ENCODE measurements at regions not wholly inside any gene's neighbourhood (a gene's known extent, or its start where the extent isn't known, plus 50 kb on each side); places are given as distances from the start of the nearest gene placed in this dataset.

DNA sequence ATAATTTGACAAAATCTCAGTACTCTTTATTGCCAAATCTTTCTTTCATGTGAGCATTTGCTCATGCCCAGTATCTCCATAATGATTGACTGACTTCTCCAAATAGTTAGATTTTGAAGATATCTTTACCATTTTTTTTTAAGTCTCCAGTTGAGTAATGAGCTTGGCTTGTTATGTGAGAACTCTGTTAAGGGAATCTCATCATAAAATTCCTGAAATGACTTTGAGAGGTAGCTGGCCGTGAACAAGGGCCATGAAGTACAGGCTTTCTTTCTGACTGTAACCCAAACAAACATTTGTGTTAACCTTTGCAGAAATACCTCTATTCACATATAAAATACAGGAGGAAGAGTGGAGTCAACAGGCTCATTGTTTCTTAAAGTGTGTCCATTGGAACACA, 449.7 kb downstream of the IRS2 start:
- no peak overlapping the region for H3K4me3 ChIP-seq (ENCODE audit: low read length)
- no peaks in the 10 kb centered on the region for H3K27me3 ChIP-seq (ENCODE audit: control insufficient read depth, insufficient read depth, low read length)
- no peaks in the 10 kb centered on the region for H3K36me3 ChIP-seq (ENCODE audit: control insufficient read depth, insufficient read depth, low read length)
- DNase-seq = no peak
- H3K9me3 ChIP-seq (ENCODE audit: control insufficient read depth, low read depth, low read length) = no peaks in the 10 kb centered on the region
- H3K27ac ChIP-seq (ENCODE audit: low read length) = no peak overlapping the region
- WGBS (ENCODE audit: insufficient coverage, low lambda C conversion rate) = no CpG with 5 or more reads among the region's 1 CpG
- no peaks in the 10 kb centered on the region for H3K4me1 ChIP-seq (ENCODE audit: control insufficient read depth, insufficient read depth, low read length)

DNA sequence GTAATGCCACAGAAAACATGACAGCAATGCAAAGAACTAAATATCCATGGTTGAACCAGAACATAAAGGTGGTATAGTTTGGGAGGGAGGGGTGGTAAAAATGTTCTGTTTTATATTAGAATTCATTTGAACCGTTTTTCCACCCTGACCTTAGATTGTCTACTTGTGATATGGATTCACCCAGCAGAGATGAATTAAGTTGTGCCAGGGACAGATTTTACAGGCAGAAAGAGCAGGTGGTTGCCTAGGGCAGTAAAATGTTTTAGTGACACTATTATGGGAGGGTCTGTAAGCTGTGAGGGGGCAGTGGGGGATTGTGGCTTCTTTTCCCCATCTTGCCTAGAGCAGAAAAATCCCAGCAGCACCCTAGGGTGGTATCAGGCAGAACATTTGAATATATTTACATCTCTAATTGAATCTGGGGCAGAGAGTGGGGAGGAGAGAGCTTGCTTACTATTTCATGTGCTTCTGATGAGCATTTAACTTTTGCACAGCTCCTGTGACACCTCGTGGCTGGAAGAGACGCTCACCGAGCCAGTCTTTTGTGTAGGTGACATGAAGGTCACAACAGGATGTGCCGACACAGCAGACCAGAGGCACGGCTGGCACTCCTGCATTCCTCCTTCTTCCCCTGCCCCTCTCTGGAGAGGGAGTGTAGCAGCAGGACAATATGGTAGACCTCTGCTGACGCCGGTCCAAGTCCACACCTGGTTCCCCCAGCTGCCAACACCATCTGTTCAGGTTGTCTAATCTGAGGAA, 452.3 kb downstream of the IRS2 start:
- Histone ChIP-seq H3K27me3 (ENCODE audit: control insufficient read depth, insufficient read depth, low read length) (no peaks in the 10 kb centered on the region), H3K27ac (ENCODE audit: low read length) (no peak overlapping the region), H3K4me3 (ENCODE audit: low read length) (no peak overlapping the region), H3K4me1 (ENCODE audit: control insufficient read depth, insufficient read depth, low read length) (peaks cover 3% of the 10 kb centered on the region), H3K36me3 (ENCODE audit: control insufficient read depth, insufficient read depth, low read length) (no peaks in the 10 kb centered on the region), H3K9me3 (ENCODE audit: control insufficient read depth, low read depth, low read length) (no peaks in the 10 kb centered on the region)
- no CpG with 5 or more reads among the region's 8 CpGs for WGBS (ENCODE audit: insufficient coverage, low lambda C conversion rate)
- DNase-seq = no peak

DNA sequence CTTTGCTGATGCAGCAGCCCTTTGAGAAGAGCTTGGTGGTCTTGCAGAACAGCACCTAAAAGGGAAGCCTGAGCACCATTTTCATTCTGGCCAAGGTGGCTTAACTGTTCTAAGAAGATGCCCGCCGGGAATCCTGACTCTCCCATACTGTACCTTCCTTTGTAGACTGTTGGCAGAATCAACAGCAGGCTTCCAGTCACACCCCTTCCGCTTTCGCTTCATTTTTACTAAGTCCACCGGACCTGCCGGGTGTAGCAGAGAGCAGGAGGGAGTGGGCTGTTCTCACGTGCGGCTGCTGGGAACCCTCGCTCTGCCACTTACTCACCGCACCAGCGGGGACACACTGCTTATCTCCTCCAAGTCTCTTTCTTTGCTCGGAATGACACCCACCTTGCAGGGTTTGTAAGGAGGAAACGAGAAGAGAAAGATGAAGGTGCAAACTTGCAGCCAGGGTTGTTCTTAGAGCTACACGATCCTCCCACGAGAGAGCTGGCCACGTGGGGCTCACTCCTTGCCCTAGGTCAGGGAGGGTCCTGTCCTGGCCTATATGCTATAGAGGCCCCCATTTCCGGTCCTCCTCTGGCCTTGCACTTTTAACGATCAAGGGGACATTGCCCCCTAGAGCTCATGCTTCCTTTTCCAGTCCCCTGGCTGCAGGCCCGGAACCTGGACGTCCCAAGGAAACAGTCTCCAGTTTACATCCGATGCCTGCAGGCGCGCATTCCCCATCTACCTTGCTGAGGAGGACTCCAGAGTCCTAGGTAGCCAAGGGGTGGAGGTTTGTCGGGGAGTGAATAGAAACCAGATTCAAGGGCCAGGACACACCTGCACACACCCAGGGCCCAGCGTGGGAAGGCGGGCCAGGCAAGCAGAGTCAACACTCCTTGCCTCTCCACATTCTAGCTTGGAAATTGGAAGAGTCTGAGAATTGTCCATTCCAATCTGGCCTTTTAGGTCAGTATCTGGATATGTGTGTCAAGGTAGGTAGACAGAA, 453.6 kb downstream of the IRS2 start:
- peak in 1 of 2 donors; percentile 54 for DNase-seq
- H3K4me1 ChIP-seq (ENCODE audit: control insufficient read depth, insufficient read depth, low read length) = peaks cover 3% of the 10 kb centered on the region
- no peaks in the 10 kb centered on the region for H3K9me3 ChIP-seq (ENCODE audit: control insufficient read depth, low read depth, low read length)
- H3K27me3 ChIP-seq (ENCODE audit: control insufficient read depth, insufficient read depth, low read length) = no peaks in the 10 kb centered on the region
- H3K4me3 ChIP-seq (ENCODE audit: low read length) = no peak overlapping the region
- H3K27ac ChIP-seq (ENCODE audit: low read length) = no peak overlapping the region
- H3K36me3 ChIP-seq (ENCODE audit: control insufficient read depth, insufficient read depth, low read length) = no peaks in the 10 kb centered on the region
- no CpG with 5 or more reads among the region's 26 CpGs for WGBS (ENCODE audit: insufficient coverage, low lambda C conversion rate)

DNA sequence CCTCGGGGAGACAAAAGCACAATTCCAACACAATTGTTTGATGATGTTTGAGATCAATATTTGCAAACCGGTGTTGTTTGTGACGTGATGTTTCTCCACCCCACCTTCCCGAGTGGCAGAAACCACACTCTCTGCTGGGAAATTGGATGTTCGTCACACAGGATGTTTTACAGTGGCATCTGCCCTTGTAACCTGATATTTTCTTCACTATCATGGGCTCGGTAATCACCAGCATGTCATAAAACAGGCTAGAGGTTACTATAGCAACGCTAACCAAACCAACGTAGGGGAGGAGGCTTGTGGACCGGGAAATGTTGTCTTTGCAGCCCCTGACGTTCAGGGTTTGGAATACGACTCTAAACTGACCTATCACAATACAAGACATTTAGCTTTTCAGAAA, 454.5 kb downstream of the IRS2 start:
- H3K36me3 ChIP-seq (ENCODE audit: control insufficient read depth, insufficient read depth, low read length) = no peaks in the 10 kb centered on the region
- no peaks in the 10 kb centered on the region for H3K27me3 ChIP-seq (ENCODE audit: control insufficient read depth, insufficient read depth, low read length)
- no peak overlapping the region for H3K4me3 ChIP-seq (ENCODE audit: low read length)
- peak; percentile 54 to 80 for DNase-seq
- peaks cover 3% of the 10 kb centered on the region for H3K4me1 ChIP-seq (ENCODE audit: control insufficient read depth, insufficient read depth, low read length)
- no CpG with 5 or more reads among the region's 11 CpGs for WGBS (ENCODE audit: insufficient coverage, low lambda C conversion rate)
- H3K27ac ChIP-seq (ENCODE audit: low read length) = no peak overlapping the region
- no peaks in the 10 kb centered on the region for H3K9me3 ChIP-seq (ENCODE audit: control insufficient read depth, low read depth, low read length)

DNA sequence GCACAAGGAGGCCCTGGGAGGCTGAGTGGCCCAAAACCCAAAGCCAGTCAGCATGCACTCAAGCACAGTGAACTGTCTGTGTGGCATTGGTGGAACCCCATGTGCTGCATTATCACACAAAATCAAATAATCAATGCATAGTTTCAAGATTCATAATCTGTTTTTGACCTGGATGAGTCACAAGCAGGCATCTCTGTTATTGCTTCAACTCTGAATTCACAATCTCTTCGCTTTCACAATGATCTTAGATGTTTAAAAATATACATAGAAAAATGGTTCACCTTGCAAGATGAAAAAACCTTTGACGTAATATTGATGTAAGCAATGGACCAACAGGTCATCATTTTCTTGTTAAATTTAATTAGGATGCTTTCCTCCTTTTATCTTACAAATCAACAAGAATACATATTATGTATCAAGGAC, 455.4 kb downstream of the IRS2 start:
- H3K9me3 ChIP-seq (ENCODE audit: control insufficient read depth, low read depth, low read length) = no peaks in the 10 kb centered on the region
- no peaks in the 10 kb centered on the region for H3K36me3 ChIP-seq (ENCODE audit: control insufficient read depth, insufficient read depth, low read length)
- no CpG with 5 or more reads among the region's 2 CpGs for WGBS (ENCODE audit: insufficient coverage, low lambda C conversion rate)
- peaks cover 3% of the 10 kb centered on the region for H3K4me1 ChIP-seq (ENCODE audit: control insufficient read depth, insufficient read depth, low read length)
- no peak overlapping the region for H3K27ac ChIP-seq (ENCODE audit: low read length)
- no peaks in the 10 kb centered on the region for H3K27me3 ChIP-seq (ENCODE audit: control insufficient read depth, insufficient read depth, low read length)
- DNase-seq = no peak
- H3K4me3 ChIP-seq (ENCODE audit: low read length) = no peak overlapping the region

DNA sequence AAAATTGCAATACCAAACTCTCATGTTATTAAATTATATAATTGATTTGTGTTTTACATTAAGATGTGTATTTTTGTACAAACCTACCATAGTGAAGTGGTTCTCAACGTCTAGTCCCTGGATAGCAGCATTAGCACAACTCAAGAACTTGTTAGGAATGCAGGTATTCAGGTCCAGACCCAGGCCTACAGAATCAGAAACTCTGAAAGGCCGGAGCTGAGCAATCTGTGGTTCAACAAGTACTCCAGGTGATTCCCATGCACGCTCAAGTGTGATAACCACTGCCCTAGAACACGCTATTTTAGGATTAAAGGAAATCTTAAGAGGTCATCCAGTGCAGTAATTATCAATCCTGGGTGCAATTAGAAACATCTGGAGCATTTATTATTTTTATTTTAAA, 456.3 kb downstream of the IRS2 start:
- H3K9me3 ChIP-seq (ENCODE audit: control insufficient read depth, low read depth, low read length) = no peaks in the 10 kb centered on the region
- no CpG with 5 or more reads among the region's 4 CpGs for WGBS (ENCODE audit: insufficient coverage, low lambda C conversion rate)
- peaks cover 3% of the 10 kb centered on the region for H3K4me1 ChIP-seq (ENCODE audit: control insufficient read depth, insufficient read depth, low read length)
- no peak overlapping the region for H3K4me3 ChIP-seq (ENCODE audit: low read length)
- DNase-seq = no peak
- no peak overlapping the region for H3K27ac ChIP-seq (ENCODE audit: low read length)
- H3K27me3 ChIP-seq (ENCODE audit: control insufficient read depth, insufficient read depth, low read length) = no peaks in the 10 kb centered on the region
- H3K36me3 ChIP-seq (ENCODE audit: control insufficient read depth, insufficient read depth, low read length) = no peaks in the 10 kb centered on the region

DNA sequence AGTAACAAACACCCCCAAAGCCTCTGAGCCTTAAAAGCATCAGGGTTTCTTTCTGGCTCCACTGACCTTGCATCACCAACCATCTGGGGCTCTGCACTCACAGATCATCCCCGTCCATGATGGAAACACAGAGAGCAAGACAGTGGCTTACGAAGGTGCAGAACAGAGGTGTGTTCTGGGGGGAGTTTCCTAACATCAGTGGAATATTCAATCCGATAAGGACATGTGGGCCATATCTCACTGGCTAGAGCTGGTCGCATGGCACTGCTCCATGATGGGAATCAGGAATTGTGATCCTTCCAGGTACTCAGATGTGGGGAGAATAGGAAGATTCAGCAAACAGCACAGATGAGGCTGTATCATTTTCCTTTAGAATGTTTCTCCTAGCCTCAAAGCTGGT, 457.2 kb downstream of the IRS2 start:
- no peak for DNase-seq
- WGBS (ENCODE audit: insufficient coverage, low lambda C conversion rate) = no CpG with 5 or more reads among the region's 4 CpGs
- Histone ChIP-seq H3K27me3 (ENCODE audit: control insufficient read depth, insufficient read depth, low read length) (no peaks in the 10 kb centered on the region), H3K36me3 (ENCODE audit: control insufficient read depth, insufficient read depth, low read length) (no peaks in the 10 kb centered on the region), H3K9me3 (ENCODE audit: control insufficient read depth, low read depth, low read length) (no peaks in the 10 kb centered on the region), H3K4me3 (ENCODE audit: low read length) (no peak overlapping the region), H3K4me1 (ENCODE audit: control insufficient read depth, insufficient read depth, low read length) (peaks cover 3% of the 10 kb centered on the region), H3K27ac (ENCODE audit: low read length) (no peak overlapping the region)

DNA sequence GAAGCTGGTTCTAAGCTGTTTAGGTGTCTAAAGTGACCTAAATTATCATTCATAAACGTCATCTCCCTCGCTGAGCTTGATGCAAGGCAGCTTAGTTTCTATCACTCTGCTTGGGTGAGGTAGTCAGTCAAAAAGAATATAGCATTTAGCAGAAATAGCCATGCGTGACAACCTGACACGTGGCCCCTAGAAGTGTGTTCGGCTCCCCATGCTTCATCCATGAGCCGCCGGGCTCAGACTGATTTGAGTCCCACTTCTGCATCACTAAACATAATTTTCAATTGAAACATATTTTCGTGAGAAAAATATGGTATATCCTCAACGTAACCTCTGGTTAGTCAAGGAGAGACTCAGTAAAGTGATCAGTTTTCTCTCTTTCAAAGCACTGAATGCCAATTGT, 459.8 kb downstream of the IRS2 start:
- WGBS (ENCODE audit: insufficient coverage, low lambda C conversion rate) = 100% methylated on average over 1 of the region's 9 CpGs
- H3K9me3 ChIP-seq (ENCODE audit: control insufficient read depth, low read depth, low read length) = no peaks in the 10 kb centered on the region
- H3K4me1 ChIP-seq (ENCODE audit: control insufficient read depth, insufficient read depth, low read length) = peaks cover 3% of the 10 kb centered on the region
- DNase-seq = no peak
- H3K27ac ChIP-seq (ENCODE audit: low read length) = no peak overlapping the region
- no peak overlapping the region for H3K4me3 ChIP-seq (ENCODE audit: low read length)
- no peaks in the 10 kb centered on the region for H3K27me3 ChIP-seq (ENCODE audit: control insufficient read depth, insufficient read depth, low read length)
- H3K36me3 ChIP-seq (ENCODE audit: control insufficient read depth, insufficient read depth, low read length) = no peaks in the 10 kb centered on the region

DNA sequence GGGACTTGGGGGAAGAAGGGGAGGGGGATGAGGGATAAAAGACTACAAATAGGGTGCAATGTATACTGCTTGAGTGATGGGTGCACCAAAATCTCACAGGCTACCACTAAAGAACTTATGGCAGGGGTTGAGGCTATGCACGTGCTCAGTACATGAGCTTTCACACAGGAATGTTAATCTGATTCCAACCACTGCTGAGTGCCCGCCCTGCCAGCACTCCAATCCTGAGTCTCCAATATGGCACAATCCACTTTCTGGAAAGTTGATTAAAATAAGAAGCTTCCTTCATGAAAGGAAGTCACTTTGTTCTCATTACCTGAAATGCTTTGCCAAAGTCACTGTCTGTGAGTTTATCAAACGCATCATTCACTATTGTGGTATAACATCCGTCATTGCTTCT, 463.0 kb downstream of the IRS2 start:
- Histone ChIP-seq H3K27me3 (ENCODE audit: control insufficient read depth, insufficient read depth, low read length) (no peaks in the 10 kb centered on the region), H3K9me3 (ENCODE audit: control insufficient read depth, low read depth, low read length) (peaks cover 6% of the 10 kb centered on the region), H3K36me3 (ENCODE audit: control insufficient read depth, insufficient read depth, low read length) (no peaks in the 10 kb centered on the region), H3K4me3 (ENCODE audit: low read length) (no peak overlapping the region), H3K27ac (ENCODE audit: low read length) (no peak overlapping the region), H3K4me1 (ENCODE audit: control insufficient read depth, insufficient read depth, low read length) (no peaks in the 10 kb centered on the region)
- no peak for DNase-seq
- no CpG with 5 or more reads among the region's 4 CpGs for WGBS (ENCODE audit: insufficient coverage, low lambda C conversion rate)

DNA sequence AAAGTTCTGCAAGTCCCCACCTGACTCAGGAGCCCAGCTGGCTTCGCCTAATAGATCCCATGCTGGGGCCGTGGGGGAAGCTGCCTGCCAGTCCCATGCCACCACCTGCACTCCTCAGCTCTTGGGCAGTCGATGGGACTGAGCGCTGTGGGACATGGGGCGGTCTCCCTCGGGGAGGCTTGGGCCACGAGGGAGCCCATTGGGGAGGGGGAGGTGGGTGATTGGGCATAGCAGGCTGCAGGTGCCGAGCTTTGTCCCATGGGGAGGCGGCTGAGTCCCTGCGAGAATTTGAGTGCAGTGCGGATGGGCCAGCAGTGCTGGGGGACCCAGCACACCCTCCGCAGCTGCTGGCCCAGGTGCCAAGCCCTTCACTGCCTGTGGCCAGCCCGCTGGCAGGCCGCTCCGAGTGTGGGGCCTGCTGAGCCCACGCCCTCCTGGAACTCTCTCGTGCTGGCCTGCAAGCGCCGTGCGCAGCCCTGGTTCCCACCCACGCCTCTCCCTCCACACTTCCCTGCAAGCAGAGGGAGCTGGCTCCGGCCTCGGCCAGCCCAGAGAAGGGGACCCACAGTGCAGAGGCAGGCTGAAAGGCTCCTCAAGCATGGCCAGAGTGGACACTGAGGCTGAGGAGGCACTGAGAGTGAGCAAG, 467.3 kb downstream of the IRS2 start:
- DNase-seq = no peak
- Histone ChIP-seq H3K36me3 (ENCODE audit: control insufficient read depth, insufficient read depth, low read length) (no peaks in the 10 kb centered on the region), H3K4me1 (ENCODE audit: control insufficient read depth, insufficient read depth, low read length) (no peaks in the 10 kb centered on the region), H3K27me3 (ENCODE audit: control insufficient read depth, insufficient read depth, low read length) (no peaks in the 10 kb centered on the region), H3K9me3 (ENCODE audit: control insufficient read depth, low read depth, low read length) (peaks cover 6% of the 10 kb centered on the region), H3K27ac (ENCODE audit: low read length) (no peak overlapping the region), H3K4me3 (ENCODE audit: low read length) (no peak overlapping the region)
- no CpG with 5 or more reads among the region's 23 CpGs for WGBS (ENCODE audit: insufficient coverage, low lambda C conversion rate)
